Neural progenitor cell (in vitro differentiated cells): ENCODE measurements at regions not wholly inside any gene's neighbourhood (a gene's known extent, or its start where the extent isn't known, plus 50 kb on each side); places are given as distances from the start of the nearest gene placed in this dataset.

Source experiments
- EZH2 ChIP-seq: fragments of 200-600 bp; sonication (generic); IDR thresholded peaks from 2 replicates; pipeline ENCODE4 v1.6.1; 2017; ENCODE audit warnings: antibody characterized with exemption, mild to moderate bottlenecking, moderate library complexity
- EZH2phosphoT487 ChIP-seq: fragments of 200-600 bp; sonication (generic); IDR thresholded peaks from 2 replicates; pipeline ENCODE4 v1.6.1; 2017; ENCODE audit warnings: antibody characterized with exemption
- TF ChIP-seq, protein P1 (sequence below): fragments of 200-600 bp; sonication (generic); IDR thresholded peaks from 2 replicates; pipeline ENCODE4 v1.5.1; 2017; ENCODE audit warnings: antibody characterized with exemption, mild to moderate bottlenecking

DNA sequence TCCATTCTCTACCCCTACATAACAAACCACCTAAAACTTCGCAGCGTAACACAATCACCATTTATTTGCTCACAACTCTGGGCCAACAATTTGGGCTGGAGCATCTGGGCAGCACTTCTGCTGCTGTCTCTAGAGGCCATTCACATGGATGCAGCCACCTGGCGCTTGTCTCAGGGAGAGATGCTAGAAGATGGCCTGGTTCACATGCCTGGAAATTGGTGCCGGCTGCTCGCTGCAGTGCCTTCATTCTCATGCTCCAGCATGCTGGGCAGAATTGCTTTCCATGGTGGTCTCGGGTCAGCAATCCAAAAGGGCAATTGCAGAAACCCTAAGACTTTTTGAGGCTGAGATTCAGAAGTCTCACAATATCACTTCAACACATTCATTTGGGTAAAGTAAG is 157.4 kb downstream of the SUCLG1 start:
- no peak for TF ChIP-seq EZH2
- TF ChIP-seq, protein P1, sequence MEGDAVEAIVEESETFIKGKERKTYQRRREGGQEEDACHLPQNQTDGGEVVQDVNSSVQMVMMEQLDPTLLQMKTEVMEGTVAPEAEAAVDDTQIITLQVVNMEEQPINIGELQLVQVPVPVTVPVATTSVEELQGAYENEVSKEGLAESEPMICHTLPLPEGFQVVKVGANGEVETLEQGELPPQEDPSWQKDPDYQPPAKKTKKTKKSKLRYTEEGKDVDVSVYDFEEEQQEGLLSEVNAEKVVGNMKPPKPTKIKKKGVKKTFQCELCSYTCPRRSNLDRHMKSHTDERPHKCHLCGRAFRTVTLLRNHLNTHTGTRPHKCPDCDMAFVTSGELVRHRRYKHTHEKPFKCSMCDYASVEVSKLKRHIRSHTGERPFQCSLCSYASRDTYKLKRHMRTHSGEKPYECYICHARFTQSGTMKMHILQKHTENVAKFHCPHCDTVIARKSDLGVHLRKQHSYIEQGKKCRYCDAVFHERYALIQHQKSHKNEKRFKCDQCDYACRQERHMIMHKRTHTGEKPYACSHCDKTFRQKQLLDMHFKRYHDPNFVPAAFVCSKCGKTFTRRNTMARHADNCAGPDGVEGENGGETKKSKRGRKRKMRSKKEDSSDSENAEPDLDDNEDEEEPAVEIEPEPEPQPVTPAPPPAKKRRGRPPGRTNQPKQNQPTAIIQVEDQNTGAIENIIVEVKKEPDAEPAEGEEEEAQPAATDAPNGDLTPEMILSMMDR, result no peak
- no peak for TF ChIP-seq EZH2phosphoT487
